ENCODE measurements at regions not wholly inside any gene's neighbourhood (a gene's known extent, or its start where the extent isn't known, plus 50 kb on each side); places are given as distances from the start of the nearest gene placed in this dataset.

DNA sequence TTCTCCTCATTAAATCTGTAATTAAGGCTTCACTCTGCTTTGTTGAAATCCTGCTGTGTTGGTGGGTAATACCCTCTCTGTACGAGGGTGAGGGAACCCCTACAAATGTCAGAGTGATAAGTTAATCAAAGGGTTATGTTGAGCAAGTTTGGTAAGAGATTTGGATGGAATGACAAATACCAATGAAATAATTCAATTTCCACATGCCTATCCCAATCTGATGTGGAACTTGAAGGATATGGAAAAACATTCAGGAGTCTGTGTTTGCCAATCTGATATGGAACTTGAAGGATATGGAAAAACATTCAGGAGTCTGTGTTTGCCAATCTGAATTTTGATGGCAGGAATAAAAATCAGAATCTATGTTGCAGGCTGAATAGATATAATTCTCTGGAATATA lies 910.2 kb downstream of the TUSC7 start:
- H3K27me3 ChIP-seq = no peaks in the 10 kb centered on the region
- H3K4me3 ChIP-seq = no peak overlapping the region
- H3K4me1 ChIP-seq = peaks cover 0 to 4% of the 10 kb centered on the region in 2 donors
- TF ChIP-seq, protein P1, sequence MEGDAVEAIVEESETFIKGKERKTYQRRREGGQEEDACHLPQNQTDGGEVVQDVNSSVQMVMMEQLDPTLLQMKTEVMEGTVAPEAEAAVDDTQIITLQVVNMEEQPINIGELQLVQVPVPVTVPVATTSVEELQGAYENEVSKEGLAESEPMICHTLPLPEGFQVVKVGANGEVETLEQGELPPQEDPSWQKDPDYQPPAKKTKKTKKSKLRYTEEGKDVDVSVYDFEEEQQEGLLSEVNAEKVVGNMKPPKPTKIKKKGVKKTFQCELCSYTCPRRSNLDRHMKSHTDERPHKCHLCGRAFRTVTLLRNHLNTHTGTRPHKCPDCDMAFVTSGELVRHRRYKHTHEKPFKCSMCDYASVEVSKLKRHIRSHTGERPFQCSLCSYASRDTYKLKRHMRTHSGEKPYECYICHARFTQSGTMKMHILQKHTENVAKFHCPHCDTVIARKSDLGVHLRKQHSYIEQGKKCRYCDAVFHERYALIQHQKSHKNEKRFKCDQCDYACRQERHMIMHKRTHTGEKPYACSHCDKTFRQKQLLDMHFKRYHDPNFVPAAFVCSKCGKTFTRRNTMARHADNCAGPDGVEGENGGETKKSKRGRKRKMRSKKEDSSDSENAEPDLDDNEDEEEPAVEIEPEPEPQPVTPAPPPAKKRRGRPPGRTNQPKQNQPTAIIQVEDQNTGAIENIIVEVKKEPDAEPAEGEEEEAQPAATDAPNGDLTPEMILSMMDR (IDR thresholded peaks at IDR 0.05) = no peak
- H3K36me3 ChIP-seq = no peaks in the 10 kb centered on the region
- H3K9me3 ChIP-seq = no peaks in the 10 kb centered on the region
- no peak overlapping the region for H3K27ac ChIP-seq
- intact Hi-C loops (cut with DNase I) = no loop called here
- no peak for DNase-seq
- no peak for ATAC-seq

DNA sequence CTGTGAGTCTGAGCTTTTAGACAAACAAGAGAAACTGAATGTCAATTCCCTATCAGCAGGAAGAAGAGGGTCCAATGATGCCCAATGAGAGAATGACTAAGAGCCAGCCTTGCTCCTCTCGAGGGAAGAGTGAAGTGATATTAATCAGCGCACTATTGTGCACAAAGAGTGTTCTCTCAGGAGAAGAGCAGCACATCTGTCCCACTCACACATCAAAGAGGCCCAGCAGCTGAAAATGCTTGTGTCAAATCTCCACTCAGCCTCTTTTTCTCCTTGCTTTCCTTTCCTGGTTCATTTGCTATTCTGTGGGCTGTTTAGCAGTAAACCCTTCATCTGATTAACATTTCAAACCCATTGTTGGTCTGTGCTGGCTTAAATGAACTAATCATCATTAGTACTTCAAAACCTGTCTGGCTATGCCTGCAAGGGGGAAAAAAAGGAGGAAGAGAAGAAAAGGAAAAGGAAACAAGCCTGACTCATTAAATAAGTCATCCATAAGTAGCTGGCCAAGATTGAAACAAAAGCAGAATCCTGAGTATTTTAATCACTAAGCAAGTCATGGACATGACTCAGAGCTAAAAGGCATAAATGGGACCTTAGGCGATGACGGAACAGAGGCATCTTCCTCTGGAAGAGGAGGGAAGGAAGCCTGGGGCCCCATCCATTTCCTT lies 912.7 kb downstream of the TUSC7 start:
- Histone ChIP-seq H3K4me3 (no peak overlapping the region), H3K36me3 (no peaks in the 10 kb centered on the region), H3K27me3 (no peaks in the 10 kb centered on the region), H3K9me3 (no peaks in the 10 kb centered on the region), H3K27ac (no peak overlapping the region), H3K4me1 (peaks cover 0 to 4% of the 10 kb centered on the region in 2 donors)
- intact Hi-C loops (cut with DNase I) = no loop called here
- peak; percentile 24 for ATAC-seq
- TF ChIP-seq, protein P1 (IDR thresholded peaks at IDR 0.05) = no peak
- DNase-seq = no peak

DNA sequence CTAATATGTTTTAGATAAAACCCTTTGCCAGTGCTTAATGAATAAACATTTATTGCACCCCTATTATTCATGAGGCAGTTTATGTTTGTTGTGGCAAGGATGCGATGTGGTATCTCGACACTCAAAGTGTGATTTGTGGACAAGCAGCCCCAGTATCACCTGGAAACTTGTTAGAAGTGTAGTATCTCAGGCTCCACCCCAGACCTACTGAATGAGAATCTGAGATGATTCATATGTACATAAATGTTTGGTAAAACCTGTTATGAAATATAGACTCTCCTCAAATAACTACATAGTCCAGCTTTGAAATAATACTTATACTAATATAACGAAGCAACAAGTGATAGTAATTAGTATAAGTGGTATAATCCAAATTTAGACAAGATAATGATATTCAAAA lies 914.8 kb downstream of the TUSC7 start:
- H3K9me3 ChIP-seq = no peaks in the 10 kb centered on the region
- no peak overlapping the region for H3K4me3 ChIP-seq
- H3K27ac ChIP-seq = no peak overlapping the region
- no peaks in the 10 kb centered on the region for H3K27me3 ChIP-seq
- H3K4me1 ChIP-seq = peaks cover 4% of the 10 kb centered on the region in 2 donors
- TF ChIP-seq, protein P1 (IDR thresholded peaks at IDR 0.05) = no peak
- H3K36me3 ChIP-seq = no peaks in the 10 kb centered on the region
- no peak for DNase-seq
- no peak for ATAC-seq
- intact Hi-C loops (cut with DNase I) = no loop called here

GRCh38 chr3:117625174-117625573 lies 915.6 kb downstream of the TUSC7 start:
- TF ChIP-seq, protein P1 (IDR thresholded peaks at IDR 0.05) = no peak
- intact Hi-C loops (cut with DNase I) = no loop called here
- no peak for ATAC-seq

DNA sequence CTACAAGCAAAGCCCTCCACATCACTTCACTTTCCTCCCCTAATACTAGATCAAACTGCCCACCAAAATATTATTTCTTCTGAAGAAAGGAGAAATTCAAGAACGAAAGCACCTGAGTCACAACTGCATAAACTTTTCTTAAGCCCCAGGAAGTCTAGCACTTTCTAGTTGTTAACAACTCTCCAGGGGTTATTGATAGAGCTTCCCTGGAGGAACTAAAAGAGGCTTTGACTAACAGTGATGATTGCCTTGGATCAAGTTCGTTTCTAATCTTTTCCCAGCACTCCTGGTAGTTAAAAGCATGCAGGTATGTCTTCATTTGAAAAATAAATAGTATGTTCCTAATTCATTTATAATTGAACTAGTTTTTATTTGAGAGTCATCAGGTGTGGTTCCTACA lies 917.0 kb downstream of the TUSC7 start:
- H3K9me3 ChIP-seq = no peaks in the 10 kb centered on the region
- intact Hi-C loops (cut with DNase I) = no loop called here
- ATAC-seq (no peak), DNase-seq (no peak)
- H3K4me3 ChIP-seq = no peak overlapping the region
- TF ChIP-seq, protein P1 (IDR thresholded peaks at IDR 0.05) = no peak
- peaks cover 4% of the 10 kb centered on the region in 2 donors for H3K4me1 ChIP-seq
- H3K27ac ChIP-seq = no peak overlapping the region
- H3K36me3 ChIP-seq = no peaks in the 10 kb centered on the region
- H3K27me3 ChIP-seq = no peaks in the 10 kb centered on the region

More at GRCh38 chr3:117625174-117625573, 915.6 kb downstream of the TUSC7 start:
- no peaks in the 10 kb centered on the region for H3K9me3 ChIP-seq
- DNase-seq = no peak
- H3K36me3 ChIP-seq = no peaks in the 10 kb centered on the region
- H3K27me3 ChIP-seq = no peaks in the 10 kb centered on the region
- peaks cover 4% of the 10 kb centered on the region in 2 donors for H3K4me1 ChIP-seq
- no peak overlapping the region for H3K27ac ChIP-seq
- H3K4me3 ChIP-seq = no peak overlapping the region
